GM12891 (cell line): ENCODE measurements at regions not wholly inside any gene's neighbourhood (a gene's known extent, or its start where the extent isn't known, plus 50 kb on each side); places are given as distances from the start of the nearest gene placed in this dataset.

Source experiments
- PAX5 ChIP-seq: IDR thresholded peaks from 2 replicates; pipeline ENCODE4 v1.6.1; 2011; ENCODE audit warnings: low read length, moderate library complexity, mild to moderate bottlenecking; ENCODE audit not compliant: insufficient read depth, severe bottlenecking
- POLR2A ChIP-seq: IDR thresholded peaks from 2 replicates; pipeline ENCODE4 v1.6.1; 2011; ENCODE audit warnings: low read depth, low read length, control low read depth
- POLR2AphosphoS5 ChIP-seq: IDR thresholded peaks from 2 replicates; pipeline ENCODE4 v1.6.1; 2011; ENCODE audit warnings: low read depth, low read length, control low read depth
- POU2F2 ChIP-seq: IDR thresholded peaks from 2 replicates; pipeline ENCODE4 v1.6.1; 2011; ENCODE audit warnings: low read depth, mild to moderate bottlenecking, control low read depth, low read length, moderate library complexity
- SPI1 ChIP-seq: IDR thresholded peaks from 2 replicates; pipeline ENCODE4 v1.6.1; 2011; ENCODE audit warnings: low read depth, low read length, control low read depth
- TAF1 ChIP-seq: IDR thresholded peaks from 2 replicates; pipeline ENCODE4 v1.6.1; 2011; ENCODE audit warnings: low read depth, low read length, control low read depth

GRCh38 chr9:27799326-27799725, 226.0 kb upstream of the C9orf72 start:
- no peak for TF ChIP-seq POLR2A
- TF ChIP-seq TAF1: no peak
- no peak for TF ChIP-seq PAX5
- TF ChIP-seq SPI1: no peak
- TF ChIP-seq POLR2AphosphoS5: no peak
- TF ChIP-seq POU2F2: no peak
